ENCODE measurements at regions not wholly inside any gene's neighbourhood (a gene's known extent, or its start where the extent isn't known, plus 50 kb on each side); places are given as distances from the start of the nearest gene placed in this dataset.

DNA sequence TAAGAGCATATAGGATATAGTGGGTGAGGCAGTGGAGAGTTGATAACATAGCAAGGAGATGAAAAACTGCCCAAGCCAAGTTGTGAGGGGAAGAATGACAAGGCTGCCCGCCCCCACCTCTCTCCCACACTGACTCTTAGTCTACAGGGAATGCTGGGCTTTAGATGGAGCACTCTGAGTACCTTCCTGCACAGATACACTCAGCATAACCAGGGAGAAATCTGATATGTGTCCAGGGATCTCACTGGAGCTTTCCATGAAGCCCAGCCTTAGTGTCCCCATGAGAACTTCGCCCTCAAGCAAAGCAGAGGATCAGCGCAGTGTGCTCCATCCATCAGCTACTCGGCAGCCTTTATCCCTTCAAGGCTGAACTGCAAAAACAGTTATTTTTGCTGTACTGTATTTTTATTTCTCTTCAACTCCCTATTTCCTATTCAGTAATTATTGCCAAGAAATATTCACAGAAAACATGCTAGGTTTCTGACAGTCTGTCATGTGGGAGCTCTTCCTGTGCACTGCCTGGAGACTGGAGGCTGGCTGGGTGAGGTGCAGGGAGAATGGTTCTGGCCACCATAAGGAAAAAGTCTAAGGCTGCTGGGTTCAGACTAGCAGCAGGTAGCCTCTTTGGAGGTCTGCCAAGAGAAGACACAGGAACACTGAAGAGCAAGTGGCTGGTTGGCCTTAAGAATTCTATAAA is 475.2 kb upstream of the PPP2R3A start:
- no peak for DNase-seq

DNA sequence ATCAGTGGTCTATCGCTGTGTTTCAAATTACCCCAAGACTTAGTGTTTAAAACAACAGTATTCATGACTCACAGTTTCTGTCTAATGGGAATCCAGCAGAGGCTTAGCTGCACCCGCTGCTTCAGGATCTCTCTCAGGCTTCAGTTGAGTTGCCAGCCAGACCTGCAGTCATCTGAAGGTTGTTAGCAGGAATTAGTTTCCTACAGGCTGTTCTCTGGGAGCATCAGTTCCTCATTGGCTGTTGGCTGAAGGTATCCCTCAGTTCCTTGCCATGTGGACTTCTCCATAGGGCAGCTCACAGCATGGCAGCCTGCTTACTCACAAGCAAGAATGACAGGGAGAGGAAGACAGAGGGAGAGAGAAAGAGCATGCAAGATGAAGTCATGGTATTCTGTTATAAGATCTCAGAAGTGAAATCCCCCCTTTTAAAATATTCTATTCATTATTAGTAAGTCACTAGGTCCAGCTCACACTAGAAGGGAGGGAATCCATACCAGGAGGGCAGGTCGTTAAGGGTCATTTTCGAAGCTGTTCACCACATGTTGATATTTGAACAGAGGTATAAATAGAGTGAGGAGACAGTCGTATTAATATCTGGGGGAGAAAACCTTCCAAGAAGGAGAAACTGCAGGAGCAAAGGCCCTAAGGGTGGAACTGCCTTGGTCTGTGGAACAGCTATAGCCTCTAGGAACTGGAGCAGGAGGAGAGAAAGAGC is 473.9 kb upstream of the PPP2R3A start:
- no peak for DNase-seq

DNA sequence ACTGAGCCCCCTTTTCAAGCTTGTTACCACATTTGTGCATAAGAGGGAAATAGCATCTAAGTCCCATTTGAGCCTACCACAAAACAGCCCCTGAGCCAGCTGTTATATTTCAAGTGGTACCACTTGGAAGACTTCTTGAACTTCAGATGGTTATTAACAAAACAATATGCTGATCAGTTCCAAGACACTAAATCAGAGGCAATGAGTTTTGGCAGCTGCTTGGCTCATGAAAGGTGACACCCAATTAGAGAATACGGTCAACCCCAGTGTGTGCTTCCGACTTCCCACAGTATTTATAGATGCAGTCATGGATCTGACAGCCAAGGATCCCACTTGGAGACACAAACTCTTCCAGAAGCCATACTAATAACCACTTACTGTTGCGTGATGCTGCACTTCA is 469.6 kb upstream of the PPP2R3A start:
- no peak for DNase-seq

DNA sequence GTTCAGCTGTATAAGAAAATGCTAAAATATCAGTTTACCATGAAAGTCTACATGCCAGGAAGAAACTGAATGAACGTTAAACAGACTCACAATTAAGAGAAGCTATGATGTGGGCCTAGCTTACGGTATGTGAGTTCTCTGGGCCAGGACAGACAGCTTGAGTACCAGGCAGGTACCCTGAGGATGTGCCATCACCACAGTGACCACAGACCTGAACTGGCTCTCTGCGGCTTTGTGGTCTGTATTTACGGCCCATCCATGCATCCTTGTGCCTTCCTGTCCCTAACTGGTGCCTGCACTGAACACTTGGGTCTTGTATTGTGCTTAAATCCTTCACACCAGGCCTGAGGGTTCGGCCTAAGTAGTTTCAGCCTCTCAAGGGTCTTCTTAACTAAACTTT is 467.5 kb upstream of the PPP2R3A start:
- no peak for DNase-seq

DNA sequence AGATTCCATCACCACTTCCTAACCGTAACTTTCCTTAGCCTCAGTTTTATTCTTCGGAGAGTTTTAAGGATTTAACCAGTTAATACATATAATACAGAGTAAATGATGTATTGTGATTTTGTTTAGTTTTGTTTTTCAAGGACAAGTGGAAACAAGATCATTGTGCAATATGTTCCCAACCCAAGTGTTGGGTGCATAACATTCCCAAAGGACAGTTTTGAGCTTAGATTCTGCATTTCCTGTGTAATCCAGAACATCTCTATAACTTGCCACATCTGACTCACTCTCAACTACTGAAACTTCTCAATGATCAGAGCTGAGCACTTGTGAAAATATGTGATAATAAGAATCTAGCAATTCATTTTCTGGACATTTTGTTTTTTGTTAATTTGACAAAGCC is 466.1 kb upstream of the PPP2R3A start:
- no peak for DNase-seq

DNA sequence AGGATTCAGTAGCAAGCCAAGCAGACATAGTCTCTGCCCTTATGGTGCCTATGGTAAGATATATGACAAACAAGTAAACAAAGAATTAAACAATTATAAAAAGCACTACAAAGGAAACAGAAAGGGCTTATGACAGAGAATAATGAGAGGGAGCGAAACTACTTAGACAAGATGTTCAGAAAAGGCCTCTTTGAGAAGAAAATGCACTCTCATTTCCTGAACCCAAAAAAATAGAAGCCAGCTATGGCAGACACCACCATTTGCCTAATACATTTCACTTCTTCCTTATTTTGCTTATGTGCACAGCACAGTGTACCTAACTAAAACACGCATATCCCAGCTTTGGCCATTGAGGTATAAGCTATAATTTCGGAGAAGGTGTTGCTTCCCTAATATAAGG is 465.5 kb upstream of the PPP2R3A start:
- DNase-seq, result no peak

DNA sequence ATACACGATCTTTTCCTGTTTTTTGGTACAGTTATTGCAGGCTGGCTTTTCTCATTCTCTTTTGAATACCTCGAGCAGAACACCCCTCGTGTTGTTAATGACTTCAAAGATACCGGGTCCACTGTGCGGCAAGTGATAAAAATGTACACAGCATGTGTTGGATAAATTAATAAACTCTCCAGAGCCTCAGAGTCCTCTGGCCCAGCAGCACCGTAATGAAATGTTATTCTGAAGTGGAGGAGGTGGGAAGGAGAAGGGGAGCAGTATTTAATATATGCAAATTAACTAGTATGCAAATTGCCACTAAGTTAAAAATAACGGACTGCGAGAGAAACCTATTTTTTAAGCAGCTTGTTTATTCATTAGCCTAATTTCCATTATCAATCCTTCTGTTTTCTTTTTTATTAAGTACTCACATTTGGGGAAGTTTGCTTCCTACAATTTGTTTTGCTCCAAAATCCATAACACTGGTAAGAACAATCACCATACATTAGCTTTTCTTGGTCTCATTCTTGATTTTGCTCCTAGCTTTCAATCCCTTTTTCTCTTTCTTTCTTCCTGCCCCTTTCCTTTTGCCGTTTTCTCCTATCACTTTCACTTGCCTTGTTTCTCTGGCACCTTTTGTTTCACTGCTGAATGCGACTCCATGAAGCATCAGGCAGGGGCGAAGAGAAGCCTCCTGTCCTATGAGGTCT is 462.3 kb upstream of the PPP2R3A start:
- no peak for DNase-seq

DNA sequence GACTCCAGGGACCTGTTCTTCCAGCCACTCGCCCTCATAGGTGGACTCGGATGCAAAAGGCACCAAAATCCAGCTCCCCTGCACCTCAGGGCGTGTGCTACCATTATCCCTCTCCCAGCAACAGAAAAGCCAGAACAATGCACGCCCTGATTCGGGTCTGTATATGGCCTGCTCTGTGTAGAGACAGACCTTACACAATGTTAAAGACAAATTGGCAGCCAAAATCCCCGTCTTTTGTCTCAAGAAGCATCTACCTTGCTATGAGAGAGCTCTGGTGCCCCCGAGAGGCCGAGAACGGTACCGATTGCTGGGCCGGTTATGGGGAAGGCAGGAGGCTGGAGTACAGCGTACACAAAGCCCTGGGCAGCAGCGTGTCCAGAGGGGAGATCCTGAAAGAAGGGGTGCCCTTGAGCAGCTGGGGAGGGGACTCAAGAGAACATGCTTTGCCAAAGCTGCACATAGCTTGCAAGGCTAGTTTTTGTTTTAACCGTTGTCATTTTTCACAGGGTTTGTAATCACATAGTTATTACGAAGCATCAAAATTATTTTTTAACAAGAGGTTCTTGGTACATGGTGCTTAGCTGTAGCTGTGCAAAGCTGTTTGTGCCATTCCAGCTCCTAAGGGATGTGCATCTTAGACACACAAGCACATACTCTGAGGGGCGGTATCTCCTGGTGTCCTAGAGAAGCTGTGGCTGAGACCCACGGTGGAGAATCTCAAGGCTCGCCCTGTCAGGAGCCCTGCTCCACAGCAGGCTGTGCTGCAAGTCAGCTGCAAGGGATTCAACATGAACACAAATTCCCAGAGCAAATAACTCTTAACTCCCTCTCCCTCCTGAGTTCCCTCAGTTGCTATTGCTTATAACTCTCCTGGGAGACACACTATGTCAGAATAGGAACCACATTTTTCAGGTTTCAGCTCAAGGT is 461.5 kb upstream of the PPP2R3A start:
- DNase-seq, result no peak

DNA sequence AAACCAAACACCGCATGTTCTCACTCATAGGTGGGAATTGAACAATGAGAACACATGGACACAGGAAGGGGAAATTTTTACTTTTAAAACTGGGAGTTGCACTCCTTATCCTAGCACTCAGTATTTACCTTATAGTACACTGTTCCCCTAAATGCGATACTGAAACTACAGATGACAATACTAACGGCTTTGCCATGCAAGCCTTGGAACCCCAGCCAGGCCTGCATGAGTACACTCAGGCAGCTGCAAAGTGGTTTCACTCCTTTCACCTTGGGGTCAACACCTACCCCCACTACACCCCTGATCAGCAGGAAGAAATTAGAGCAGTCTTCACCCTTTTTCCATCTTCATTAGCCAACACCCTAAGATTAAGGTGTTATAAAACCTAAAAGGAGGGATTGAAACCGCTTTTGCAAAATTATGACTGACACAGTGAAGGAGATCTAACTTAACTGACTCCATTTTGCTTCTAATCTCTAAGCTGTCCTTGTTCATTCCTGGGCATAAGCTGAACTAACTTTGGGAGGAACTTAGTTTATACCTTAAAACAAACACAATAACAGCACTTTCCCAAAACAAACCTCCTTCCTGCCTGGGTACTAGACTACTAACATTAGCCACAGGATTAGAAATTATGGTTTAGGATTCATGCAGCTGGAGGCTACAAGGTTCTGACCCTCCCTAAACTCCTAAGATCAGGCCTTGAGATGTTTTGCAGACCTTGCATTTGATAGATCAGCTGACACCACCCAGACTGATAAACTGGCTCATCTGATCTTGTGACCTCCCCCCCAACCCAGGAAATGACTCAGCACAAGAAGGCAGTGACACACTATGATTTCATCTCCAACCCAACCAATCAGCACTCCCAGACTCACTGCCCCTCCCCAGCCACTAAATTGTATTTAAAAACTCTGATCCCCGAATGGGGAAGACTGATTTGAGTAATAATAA is 452.1 kb upstream of the PPP2R3A start:
- DNase-seq, result no peak

DNA sequence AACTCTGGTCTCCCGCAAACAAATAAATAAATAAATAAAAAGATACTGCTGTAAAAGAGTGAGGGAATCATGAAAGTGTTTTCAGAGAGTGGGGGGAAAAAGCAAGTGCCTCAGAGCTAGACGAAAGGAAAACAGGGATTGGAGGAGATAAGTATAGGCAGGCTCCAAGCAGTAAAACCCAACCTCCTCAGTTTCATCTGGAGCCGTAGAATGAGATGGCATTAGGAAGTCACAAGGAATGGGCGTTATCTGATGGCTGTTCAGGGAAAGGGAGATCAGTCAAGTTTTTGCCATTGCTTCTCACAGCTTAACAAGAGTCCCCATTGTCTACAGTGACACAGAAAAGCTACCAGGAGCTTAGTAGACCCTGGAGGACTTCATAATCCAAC is 451.5 kb upstream of the PPP2R3A start:
- DNase-seq, result no peak

DNA sequence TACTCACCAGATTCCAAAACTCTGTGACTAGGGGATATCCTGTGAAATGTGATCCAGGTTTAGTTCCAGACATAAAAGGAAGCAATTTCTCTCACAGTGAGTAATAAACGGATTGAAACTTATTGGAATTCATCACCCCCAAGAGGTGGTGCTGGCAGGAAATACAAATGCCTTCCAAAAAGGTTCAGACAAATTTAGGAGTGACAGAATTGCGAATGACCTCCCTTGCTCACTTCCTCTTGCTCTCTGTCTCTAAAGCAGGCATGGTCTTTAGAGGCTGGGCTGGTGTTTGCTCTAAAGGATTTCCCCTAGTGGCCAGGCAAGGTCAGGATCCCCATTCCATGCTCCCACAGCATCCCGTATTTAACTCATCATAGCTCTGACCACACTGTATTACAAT is 449.4 kb upstream of the PPP2R3A start:
- DNase-seq, result no peak

DNA sequence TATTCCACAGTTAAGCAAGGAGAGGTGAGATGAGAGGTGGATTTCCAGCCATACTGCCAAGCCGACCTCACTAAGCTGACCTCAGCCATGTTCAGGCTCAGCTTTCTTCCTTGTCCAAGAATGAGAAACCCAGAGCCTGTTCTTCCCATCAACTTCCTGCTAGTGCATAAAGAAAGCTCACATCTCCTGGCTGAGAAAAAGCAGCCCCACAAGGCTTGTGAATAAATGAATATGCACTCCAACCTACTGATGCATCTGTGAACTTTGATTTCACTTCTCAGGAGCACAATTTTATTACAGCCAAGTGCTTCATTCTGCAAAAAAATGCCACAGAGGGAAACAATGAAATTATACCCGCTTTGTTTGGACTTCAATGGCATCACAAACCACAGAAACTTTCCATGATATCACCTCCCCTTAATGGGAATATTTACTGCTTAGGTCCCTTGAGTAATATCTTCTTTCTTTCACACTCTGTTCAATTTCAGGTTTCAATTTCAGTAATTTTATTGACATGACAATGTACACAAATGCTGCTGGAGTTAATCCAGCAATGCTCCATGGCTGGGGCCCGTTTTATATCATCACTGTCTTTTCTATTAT is 437.0 kb upstream of the PPP2R3A start:
- DNase-seq, result no peak

DNA sequence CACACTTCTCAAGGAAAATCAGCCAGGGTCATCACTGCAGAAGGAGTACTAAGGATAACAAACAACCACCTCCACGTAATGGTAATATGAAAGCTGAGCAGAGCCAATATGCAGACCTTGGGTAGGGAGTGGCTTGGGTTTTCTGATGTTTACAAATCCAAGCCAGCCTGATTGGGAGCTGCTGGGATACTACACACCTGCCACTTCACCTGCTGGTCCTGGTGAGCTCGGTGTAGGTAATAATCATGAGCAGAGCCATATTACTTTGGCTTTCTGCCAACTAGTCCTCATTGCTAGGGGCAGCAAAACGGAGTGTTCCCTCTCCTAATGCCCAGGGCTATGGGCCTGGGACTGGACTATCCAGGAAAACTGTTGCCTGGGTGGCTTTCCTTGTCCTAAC is 433.5 kb upstream of the PPP2R3A start:
- no peak for DNase-seq

DNA sequence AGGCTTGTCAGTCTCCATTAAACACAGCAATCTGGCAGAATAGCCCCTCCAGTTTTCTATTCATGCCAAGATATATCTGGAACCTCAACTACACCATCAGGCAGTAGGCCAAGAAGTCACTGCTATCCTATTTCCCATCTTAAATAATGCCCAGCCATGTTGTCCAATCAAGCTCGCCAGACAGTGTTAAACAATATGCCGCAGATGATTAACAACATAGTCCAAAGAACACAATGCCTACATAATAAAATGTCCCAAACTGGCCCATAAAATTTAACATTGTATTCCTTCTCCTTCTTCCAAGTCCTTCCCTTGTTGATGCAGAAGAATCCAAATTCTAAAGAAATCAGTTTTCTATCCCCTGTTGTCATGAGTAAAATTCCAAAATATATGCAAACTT is 427.4 kb upstream of the PPP2R3A start:
- DNase-seq, result no peak

DNA sequence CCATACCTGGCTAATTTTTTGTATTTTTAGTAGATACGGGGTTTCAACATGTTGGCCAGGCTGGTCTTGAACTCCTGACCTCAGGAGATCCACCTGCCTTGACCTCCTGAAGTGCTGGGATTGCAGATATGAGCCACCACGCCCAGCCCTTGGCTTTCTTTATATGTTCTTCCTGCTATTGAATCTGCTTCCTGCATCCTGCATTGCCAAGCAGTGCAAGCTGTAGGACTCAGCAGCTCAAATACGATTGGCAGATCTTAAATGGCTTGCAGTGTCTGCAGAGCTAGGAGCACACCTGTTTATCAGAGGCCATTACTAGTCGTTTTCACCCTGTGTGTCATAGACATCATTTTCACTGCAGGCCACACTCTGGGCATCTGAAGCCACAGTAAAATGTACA is 426.2 kb upstream of the PPP2R3A start:
- DNase-seq, result no peak

DNA sequence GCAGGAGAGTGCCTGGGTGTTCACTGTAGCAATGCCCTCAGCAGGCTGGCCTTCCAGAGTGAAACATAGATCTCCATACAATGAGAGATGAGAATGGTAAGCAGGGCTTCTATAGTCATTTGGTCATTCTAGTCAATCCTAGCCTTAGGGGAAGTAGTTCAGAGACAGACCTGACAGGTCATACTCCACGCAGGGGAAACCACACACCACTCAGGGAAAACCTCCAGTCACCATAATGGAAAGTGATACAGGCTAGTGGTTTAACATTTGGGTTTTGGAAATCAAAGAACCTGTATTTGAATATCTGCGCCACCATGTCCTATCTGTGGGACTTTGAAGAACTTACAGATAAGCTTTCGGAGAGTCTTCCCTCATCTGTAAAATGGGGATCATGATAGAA is 425.7 kb upstream of the PPP2R3A start:
- DNase-seq, result no peak

DNA sequence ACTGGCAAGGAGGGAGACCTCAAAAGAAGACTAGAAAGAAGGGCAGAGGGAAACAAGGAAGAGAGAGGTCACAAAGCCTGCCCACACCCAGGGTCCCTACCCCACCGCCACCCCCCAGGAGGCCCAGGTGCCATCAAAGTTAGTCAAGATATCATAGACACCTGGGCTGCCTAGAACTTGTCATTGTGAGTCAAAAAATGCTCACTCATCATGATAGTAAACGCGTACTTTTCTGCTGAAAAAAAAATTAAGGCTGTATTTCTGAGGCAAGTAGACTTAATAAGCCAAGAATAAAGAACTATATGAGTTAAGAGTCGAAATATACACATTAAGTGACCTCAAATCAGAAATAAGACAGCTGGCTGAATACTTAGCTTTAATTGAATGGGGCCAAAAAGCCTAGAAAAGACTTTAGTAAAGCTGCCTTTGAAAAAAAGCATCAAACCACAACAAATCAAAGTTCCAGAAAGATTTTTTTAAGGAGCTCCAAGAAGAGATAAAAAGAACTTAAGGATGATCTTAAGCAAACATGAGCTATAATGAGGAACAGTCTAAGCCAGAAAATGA is 415.5 kb upstream of the PPP2R3A start:
- DNase-seq, result no peak

DNA sequence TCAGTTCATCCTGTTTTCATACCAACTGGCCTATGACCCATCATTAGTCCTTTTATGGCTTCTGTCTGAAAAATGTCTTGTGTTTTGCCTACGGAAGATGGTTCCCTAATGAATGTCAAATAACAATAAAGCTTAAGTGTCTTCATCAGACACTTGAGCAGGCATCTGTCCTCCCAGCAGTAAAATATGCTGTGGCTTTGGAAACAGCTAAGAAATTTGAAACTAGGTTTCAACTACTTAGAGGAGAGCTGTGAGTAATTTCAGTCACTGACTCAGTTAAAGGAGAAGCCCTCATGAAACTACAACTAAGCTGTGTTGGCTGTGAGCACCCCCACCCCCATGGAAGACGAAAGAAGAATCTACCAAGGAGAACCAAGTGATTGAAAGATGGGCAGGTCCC is 409.4 kb upstream of the PPP2R3A start:
- no peak for DNase-seq

DNA sequence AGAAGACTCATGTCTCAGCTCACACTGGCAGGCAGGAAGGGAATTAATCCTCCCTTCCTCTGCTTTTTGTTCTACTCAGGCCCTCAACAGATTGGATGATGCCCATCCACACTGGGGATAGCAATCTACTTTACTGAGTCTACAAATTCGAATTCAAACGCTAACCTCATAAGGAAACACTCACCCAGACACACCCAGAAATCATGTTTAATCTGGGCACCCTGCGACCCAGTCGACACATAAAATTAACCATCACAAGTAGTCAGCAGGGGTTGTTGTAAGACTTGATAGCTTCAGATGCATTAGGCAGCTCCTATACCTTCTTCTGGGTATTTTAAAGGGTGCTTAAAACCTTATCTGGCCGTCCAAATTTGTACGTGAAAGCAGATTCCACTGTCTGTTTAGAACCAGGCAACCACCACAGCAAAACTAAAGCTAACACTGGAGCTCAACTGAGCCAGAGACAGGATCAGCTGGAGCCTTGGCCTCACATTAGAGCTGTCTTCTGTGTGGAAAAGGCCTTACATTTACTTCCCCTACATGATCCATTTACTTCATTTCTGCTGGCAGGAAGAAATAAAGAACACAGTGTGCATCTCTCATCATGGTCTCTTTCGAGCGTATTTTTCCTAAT is 407.3 kb upstream of the PPP2R3A start:
- no peak for DNase-seq

DNA sequence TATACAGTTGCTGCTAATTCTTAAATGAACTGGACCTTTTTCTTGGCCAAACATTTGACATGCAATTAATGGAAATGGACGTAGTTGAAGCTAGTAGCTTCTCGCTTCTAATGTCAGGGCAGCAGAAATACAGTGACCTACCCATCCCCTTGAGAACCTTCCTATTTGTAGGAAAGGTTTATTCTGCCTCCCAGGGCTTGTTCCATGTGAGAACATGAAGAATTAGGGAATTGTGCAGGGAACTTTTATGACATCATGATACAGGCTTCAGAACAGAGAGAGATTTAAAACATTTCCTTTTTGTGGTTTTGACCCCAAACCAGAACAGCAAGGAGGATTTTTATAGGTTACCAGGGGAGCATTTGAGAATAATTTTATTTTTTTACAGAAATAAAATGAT is 406.6 kb upstream of the PPP2R3A start:
- no peak for DNase-seq

DNA sequence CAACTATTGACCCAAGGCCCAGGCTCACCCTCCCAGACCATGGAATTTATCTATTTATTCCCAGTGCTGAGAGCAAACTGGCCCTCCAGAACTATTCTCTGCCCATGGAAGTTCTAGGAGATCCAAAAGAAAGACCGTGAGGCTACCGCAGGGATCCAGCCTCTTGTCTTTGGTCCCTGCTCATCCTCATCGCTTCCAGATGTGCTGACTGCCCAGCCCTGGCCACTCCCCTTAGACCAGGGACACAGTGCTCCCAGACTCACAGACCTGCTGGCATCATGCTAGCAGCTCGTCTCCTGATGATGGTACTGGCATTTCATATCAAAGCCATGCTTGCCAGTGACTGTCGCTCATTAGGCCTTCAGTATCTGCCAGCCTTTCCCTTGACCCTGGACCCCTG is 405.7 kb upstream of the PPP2R3A start:
- no peak for DNase-seq
